Thoracic aorta (tissue), 2 donors: ENCODE measurements at regions not wholly inside any gene's neighbourhood (a gene's known extent, or its start where the extent isn't known, plus 50 kb on each side); places are given as distances from the start of the nearest gene placed in this dataset.
"Not testable (repeated sequence)": the region's sequence is repeated elsewhere in the genome, so short reads cannot be mapped to it uniquely, and the experiment has no call there.

Source experiments
- ATAC-seq: fragments of 150-250 bp; one replicate; pipeline ENCODE4 v1.8.0; 2017; ENCODE audit warnings: low read depth; ENCODE audit not compliant: insufficient number of reproducible peaks, low FRiP score
- DNase-seq: peaks from one replicate; pipeline ENCODE4 v3.0.0-alpha.2; 2020; ENCODE audit warnings: low spot score
- H3K27ac ChIP-seq, 2 donors: fragments of 200-600 bp; sonication (generic); 1 replicate in 1 of 2; 2 replicates in 1 of 2; pipeline ENCODE4 v1.5.1; 2016; ENCODE audit warnings: mild to moderate bottlenecking in 2 of 2, moderate library complexity in 2 of 2
- H3K27me3 ChIP-seq: fragments of 200-600 bp; sonication (generic); replicated peaks from 2 replicates; pipeline ENCODE4 v1.6.0; 2016; ENCODE audit warnings: mild to moderate bottlenecking; ENCODE audit not compliant: insufficient read depth
- H3K36me3 ChIP-seq: fragments of 200-600 bp; sonication (generic); one replicate; pipeline ENCODE4 v1.5.1; 2016
- H3K4me1 ChIP-seq, 2 donors: fragments of 200-600 bp; sonication (generic); 1 replicate in 1 of 2; 2 replicates in 1 of 2; pipeline versions ENCODE4 v1.5.1 to v1.6.0; 2016; ENCODE audit warnings: low read depth in 2 of 2, mild to moderate bottlenecking in 1 of 2; ENCODE audit not compliant: control insufficient read depth in 1 of 2
- H3K4me3 ChIP-seq: fragments of 200-600 bp; sonication (generic); 2 replicates; pipeline ENCODE4 v1.5.1; 2016; ENCODE audit warnings: mild to moderate bottlenecking
- H3K9me3 ChIP-seq: fragments of 200-600 bp; sonication (generic); 2 replicates; pipeline ENCODE4 v1.5.1; 2016
- CTCF ChIP-seq: fragments of 200-600 bp; sonication (generic); IDR thresholded peaks from one replicate; pipeline ENCODE4 v1.5.1; 2019; ENCODE audit warnings: antibody characterized with exemption

- no peaks in the 10 kb centered on the region for H3K9me3 ChIP-seq
- TF ChIP-seq CTCF: no peak
- no peak overlapping the region for H3K4me3 ChIP-seq
- no peak overlapping the region for H3K27ac ChIP-seq
- no peaks in the 10 kb centered on the region for H3K4me1 ChIP-seq
- ATAC-seq (no peak), DNase-seq (no peak)
- H3K27me3 ChIP-seq: no peaks in the 10 kb centered on the region
- no peaks in the 10 kb centered on the region for H3K36me3 ChIP-seq
Observed at GRCh38 chr5:162801235-162801634, 636.2 kb upstream of the CCNG1 start.

- Histone ChIP-seq H3K27me3 (no peaks in the 10 kb centered on the region), H3K9me3 (no peaks in the 10 kb centered on the region), H3K4me1 (no peaks in the 10 kb centered on the region), H3K4me3 (no peak overlapping the region), H3K36me3 (no peaks in the 10 kb centered on the region), H3K27ac (no peak overlapping the region)
- ATAC-seq (no peak), DNase-seq (no peak)
- no peak for TF ChIP-seq CTCF
Observed at GRCh38 chr5:162806195-162806594, 631.2 kb upstream of the CCNG1 start.

- ATAC-seq (no peak), DNase-seq (no peak)
- Histone ChIP-seq H3K4me1 (no peaks in the 10 kb centered on the region), H3K27ac (no peak overlapping the region), H3K4me3 (no peak overlapping the region), H3K27me3 (no peaks in the 10 kb centered on the region), H3K36me3 (no peaks in the 10 kb centered on the region), H3K9me3 (no peaks in the 10 kb centered on the region)
- TF ChIP-seq CTCF: no peak
Observed at GRCh38 chr5:162811071-162811470, 626.3 kb upstream of the CCNG1 start.

GRCh38 chr5:162816816-162817215 lies 620.6 kb upstream of the CCNG1 start:
- ATAC-seq: no peak
- no peaks in the 10 kb centered on the region for H3K9me3 ChIP-seq
- H3K36me3 ChIP-seq: no peaks in the 10 kb centered on the region
- no peak overlapping the region for H3K4me3 ChIP-seq
- TF ChIP-seq CTCF: no peak
- H3K27me3 ChIP-seq: no peaks in the 10 kb centered on the region
- no peaks in the 10 kb centered on the region for H3K4me1 ChIP-seq
- H3K27ac ChIP-seq: no peak overlapping the region
- DNase-seq: no peak

- DNase-seq: no peak
- TF ChIP-seq CTCF: no peak
- H3K36me3 ChIP-seq: no peaks in the 10 kb centered on the region
Observed at GRCh38 chr5:162817364-162817763, 620.0 kb upstream of the CCNG1 start.

GRCh38 chr5:162821664-162822063 lies 615.7 kb upstream of the CCNG1 start:
- not testable (repeated sequence) for ATAC-seq, H3K9me3 ChIP-seq, H3K4me1 ChIP-seq, H3K27ac ChIP-seq, DNase-seq, H3K36me3 ChIP-seq, H3K27me3 ChIP-seq, H3K4me3 ChIP-seq

More at GRCh38 chr5:162817364-162817763, 620.0 kb upstream of the CCNG1 start:
- H3K27ac ChIP-seq: no peak overlapping the region
- no peaks in the 10 kb centered on the region for H3K4me1 ChIP-seq
- ATAC-seq: no peak
- no peaks in the 10 kb centered on the region for H3K9me3 ChIP-seq
- H3K27me3 ChIP-seq: no peaks in the 10 kb centered on the region
- no peak overlapping the region for H3K4me3 ChIP-seq
